OCI-LY1 (cell line): ENCODE measurements at regions not wholly inside any gene's neighbourhood (a gene's known extent, or its start where the extent isn't known, plus 50 kb on each side); places are given as distances from the start of the nearest gene placed in this dataset.

Experiments used
- H2AFZ ChIP-seq: fragments of 200-600 bp; sonication (generic), shearing (Covaris generic); 2 replicates; pipeline ENCODE4 v1.6.0; 2014; ENCODE audit warnings: antibody characterized with exemption, mild to moderate bottlenecking, low read length
- H3F3A ChIP-seq: fragments of 200-600 bp; sonication (generic), shearing (Covaris generic); 2 replicates; pipeline ENCODE4 v1.6.0; 2014; ENCODE audit warnings: mild to moderate bottlenecking, antibody characterized with exemption, low read length, moderate library complexity; ENCODE audit not compliant: insufficient read depth
- H3K27ac ChIP-seq: fragments of 200-600 bp; sonication (generic); 2 replicates; pipeline ENCODE4 v1.5.1; 2014; ENCODE audit warnings: low read length, mixed run types, mild to moderate bottlenecking, low read depth; ENCODE audit not compliant: poor library complexity, severe bottlenecking
- H3K27me3 ChIP-seq: fragments of 200-600 bp; sonication (generic); 2 replicates; pipeline ENCODE4 v1.6.0; 2014; ENCODE audit warnings: antibody characterized with exemption, mild to moderate bottlenecking, low read length, moderate library complexity; ENCODE audit not compliant: insufficient read depth
- H3K36me3 ChIP-seq: fragments of 200-600 bp; sonication (generic); 2 replicates; pipeline ENCODE4 v1.6.1; 2014; ENCODE audit warnings: mild to moderate bottlenecking, antibody characterized with exemption, low read length, moderate library complexity, mixed read lengths; ENCODE audit not compliant: insufficient read depth
- H3K4me1 ChIP-seq: fragments of 200-600 bp; sonication (generic); 2 replicates; pipeline ENCODE4 v1.5.1; 2014; ENCODE audit warnings: mild to moderate bottlenecking, low read length, moderate library complexity; ENCODE audit not compliant: insufficient read depth, severe bottlenecking
- H3K4me2 ChIP-seq: fragments of 200-600 bp; sonication (generic), shearing (Covaris generic); 2 replicates; pipeline ENCODE4 v1.6.1; 2014; ENCODE audit warnings: low read length
- H3K4me3 ChIP-seq: fragments of 200-600 bp; sonication (generic); 2 replicates; pipeline ENCODE4 v1.5.1; 2014; ENCODE audit warnings: low read length, low read depth, mild to moderate bottlenecking, mixed read lengths; ENCODE audit not compliant: poor library complexity, severe bottlenecking
- H3K79me2 ChIP-seq: fragments of 200-600 bp; shearing (Covaris generic); 2 replicates; pipeline ENCODE4 v1.6.1; 2016; ENCODE audit warnings: mixed run types, low read length, mixed read lengths; ENCODE audit not compliant: insufficient read depth
- H3K9ac ChIP-seq: fragments of 200-600 bp; sonication (generic), shearing (Covaris generic); 2 replicates; pipeline ENCODE4 v1.6.1; 2014; ENCODE audit warnings: mild to moderate bottlenecking, low read length, mixed read lengths
- H3K9me2 ChIP-seq: fragments of 200-600 bp; sonication (generic), shearing (Covaris generic); 2 replicates; pipeline ENCODE4 v1.6.1; 2014; ENCODE audit warnings: low read depth, mild to moderate bottlenecking, low read length, mixed read lengths
- H3K9me3 ChIP-seq: fragments of 200-600 bp; shearing (Covaris generic); 2 replicates; pipeline ENCODE4 v1.6.1; 2014; ENCODE audit warnings: low read length, mixed read lengths
- H4K20me1 ChIP-seq: fragments of 200-600 bp; sonication (generic), shearing (Covaris generic); 2 replicates; pipeline ENCODE4 v1.6.0; 2016; ENCODE audit warnings: mild to moderate bottlenecking, low read length; ENCODE audit not compliant: insufficient read depth
- CTCF ChIP-seq: fragments of 200-600 bp; sonication (generic), shearing (Covaris generic); IDR thresholded peaks from 2 replicates; pipeline ENCODE4 v1.5.1; 2017; ENCODE audit warnings: mild to moderate bottlenecking, antibody characterized with exemption, low read length, moderate library complexity, mixed read lengths
- EZH2 ChIP-seq: fragments of 200-600 bp; sonication (generic), shearing (Covaris generic); IDR thresholded peaks from 2 replicates; pipeline ENCODE4 v1.8.0; 2017; ENCODE audit warnings: borderline replicate concordance, mixed run types, mild to moderate bottlenecking, antibody characterized with exemption, low read length, moderate library complexity, mixed read lengths

- Histone ChIP-seq H3K9ac (no peak overlapping the region), H3F3A (no peaks in the 10 kb centered on the region), H3K4me3 (no peak overlapping the region), H3K9me2 (no peaks in the 10 kb centered on the region), H4K20me1 (no peaks in the 10 kb centered on the region), H3K4me1 (no peaks in the 10 kb centered on the region), H3K9me3 (no peaks in the 10 kb centered on the region), H3K79me2 (no peaks in the 10 kb centered on the region), H3K36me3 (no peaks in the 10 kb centered on the region), H2AFZ (no peak overlapping the region), H3K27ac (no peak overlapping the region), H3K4me2 (no peak overlapping the region), H3K27me3 (no peaks in the 10 kb centered on the region; the same call in 1 of the 2 replicates)
- no peak for TF ChIP-seq CTCF
- TF ChIP-seq EZH2, result no peak
Observed at GRCh38 chr13:77466753-77467422, 68.6 kb upstream of the SCEL start.

- Histone ChIP-seq H3K4me3 (no peak overlapping the region), H3K27ac (no peak overlapping the region), H4K20me1 (no peaks in the 10 kb centered on the region), H3K36me3 (no peaks in the 10 kb centered on the region), H3K27me3 (no peaks in the 10 kb centered on the region), H3F3A (no peaks in the 10 kb centered on the region), H2AFZ (no peak overlapping the region), H3K9ac (no peak overlapping the region), H3K4me2 (no peak overlapping the region), H3K9me3 (no peaks in the 10 kb centered on the region), H3K4me1 (no peaks in the 10 kb centered on the region), H3K9me2 (no peaks in the 10 kb centered on the region), H3K79me2 (no peaks in the 10 kb centered on the region)
- TF ChIP-seq CTCF (no peak), EZH2 (no peak)
Observed at GRCh38 chr13:77465603-77466195, 69.8 kb upstream of the SCEL start.

GRCh38 chr13:77460195-77460594 lies 75.3 kb upstream of the SCEL start:
- no peak overlapping the region for H3K9ac ChIP-seq
- H3K4me3 ChIP-seq, result no peak overlapping the region
- H3K27ac ChIP-seq, result no peak overlapping the region
- H3K9me2 ChIP-seq, result no peaks in the 10 kb centered on the region
- TF ChIP-seq EZH2, result no peak
- no peak for TF ChIP-seq CTCF
- H3K4me1 ChIP-seq, result no peaks in the 10 kb centered on the region
- no peak overlapping the region for H2AFZ ChIP-seq
- H3K79me2 ChIP-seq, result no peaks in the 10 kb centered on the region
- H3K27me3 ChIP-seq, result no peaks in the 10 kb centered on the region
- no peaks in the 10 kb centered on the region for H3K9me3 ChIP-seq
- H3K4me2 ChIP-seq, result no peak overlapping the region
- no peaks in the 10 kb centered on the region for H3K36me3 ChIP-seq
- H4K20me1 ChIP-seq, result no peaks in the 10 kb centered on the region
- no peaks in the 10 kb centered on the region for H3F3A ChIP-seq
